ENCODE measurements at regions not wholly inside any gene's neighbourhood (a gene's known extent, or its start where the extent isn't known, plus 50 kb on each side); places are given as distances from the start of the nearest gene placed in this dataset.

- POLR2A ChIA-PET (ENCODE audit: unreplicated experiment): no interaction called here
- Histone ChIP-seq H4K91ac (ENCODE audit: insufficient read depth, low read depth, low read length) (no peak overlapping the region), H3K9ac (ENCODE audit: low read depth, low read length) (no peak overlapping the region), H3K9me3 (ENCODE audit: control insufficient read depth, insufficient read depth, low read length) (no peaks in the 10 kb centered on the region), H3K9me1 (ENCODE audit: insufficient read depth, low read length) (no peaks in the 10 kb centered on the region), H2BK15ac (ENCODE audit: low read depth, low read length) (no peak overlapping the region), H4K8ac (ENCODE audit: low read depth in 2 of 2, low read length in 2 of 2) (no peak overlapping the region), H4K20me1 (ENCODE audit: insufficient read depth, low read length) (no peaks in the 10 kb centered on the region), H2AK5ac (ENCODE audit: low read depth, low read length) (no peak overlapping the region), H3K4me2 (ENCODE audit: low read depth, low read length) (no peak overlapping the region), H3K27ac (ENCODE audit: insufficient read depth, low read length) (no peak overlapping the region), H3K27me3 (ENCODE audit: control insufficient read depth, insufficient read depth, low read length) (no peaks in the 10 kb centered on the region), H3K56ac (ENCODE audit: extremely low read depth, insufficient read depth, low read length) (no peak overlapping the region), H2AFZ (replicated peaks; ENCODE audit: low read length, poor library complexity) (no peak overlapping the region), H3K23ac (ENCODE audit: low read depth, low read length) (no peak overlapping the region), H2AK9ac (replicated peaks; ENCODE audit: low read depth, low read length, poor library complexity) (no peak overlapping the region), H2BK120ac (ENCODE audit: low read depth, low read length) (no peak overlapping the region), H3K79me1 (ENCODE audit: low read depth in 1 of 2, low read length in 2 of 2) (no peaks in the 10 kb centered on the region), H2BK5ac (ENCODE audit: low read depth, low read length, poor library complexity, severe bottlenecking) (no peak overlapping the region), H3K4me1 (ENCODE audit: control insufficient read depth, insufficient read depth, low read length) (no peaks in the 10 kb centered on the region), H4K5ac (ENCODE audit: low read depth, low read length) (no peak overlapping the region), H2BK20ac (ENCODE audit: low read depth, low read length) (no peak overlapping the region), H3K18ac (ENCODE audit: low read depth, low read length) (no peak overlapping the region), H3K36me3 (ENCODE audit: control insufficient read depth, insufficient read depth, low read length) (no peaks in the 10 kb centered on the region), H3K4me3 (ENCODE audit: insufficient read depth, low read depth, low read length) (no peak overlapping the region), H3K14ac (replicated peaks; ENCODE audit: low read depth, low read length) (no peak overlapping the region), H3K4ac (ENCODE audit: low read depth, low read length) (no peak overlapping the region)
- in situ Hi-C loops (cut with MboI; ENCODE audit: low sequenced_read_pairs) (no loop called here), intact Hi-C loops (cut with micrococcal nuclease) (no loop called here), dilution Hi-C loops (cut with HindIII; ENCODE audit: low sequenced_read_pairs, unreplicated experiment) (no loop called here)
- no peak for ATAC-seq (ENCODE audit: low read depth)
- BruUV-seq (replicated peaks): no TSS peak
- TF ChIP-seq RFX5 (IDR thresholded peaks at IDR 0.05; ENCODE audit: low read depth, low read length) (no peak), MAZ (IDR thresholded peaks at IDR 0.05; ENCODE audit: borderline replicate concordance, low read depth, low read length) (no peak), USF2 (IDR thresholded peaks at IDR 0.05; ENCODE audit: low read depth, low read length) (no peak), BHLHE40 (IDR thresholded peaks at IDR 0.05; ENCODE audit: low read depth, low read length) (no peak), RAD21 (IDR thresholded peaks at IDR 0.05; ENCODE audit: low read length) (no peak), CEBPB (IDR thresholded peaks at IDR 0.05; ENCODE audit: low read depth, low read length) (no peak), RCOR1 (IDR thresholded peaks at IDR 0.05; ENCODE audit: insufficient replicate concordance, low read length) (no peak), MAFK (IDR thresholded peaks at IDR 0.05; ENCODE audit: low read depth, low read length) (no peak), NFE2L2 (IDR thresholded peaks at IDR 0.05; ENCODE audit: low read depth, low read length) (no peak), POLR2A (IDR thresholded peaks at IDR 0.05; ENCODE audit: low read depth, low read length) (no peak), FOS (IDR thresholded peaks at IDR 0.05; ENCODE audit: low read depth, low read length) (no peak), MXI1 (IDR thresholded peaks at IDR 0.05; ENCODE audit: borderline replicate concordance, low read depth, low read length) (no peak), CHD1 (IDR thresholded peaks at IDR 0.05; ENCODE audit: low read depth, low read length) (no peak), SMC3 (IDR thresholded peaks at IDR 0.05; ENCODE audit: low read depth, low read length) (no peak), ELK1 (IDR thresholded peaks at IDR 0.05; ENCODE audit: borderline replicate concordance, low read depth, low read length) (no peak), CTCF (conservative IDR thresholded peaks at IDR 0.05; ENCODE audit: low read depth, low read length) (no peak)
- CTCF ChIA-PET: interaction anchor here (0.7 kb wide), 1 partner anchor 79 kb away, joined by 3 read pairs; no protein-coding TSS in a partner anchor
- no peak for DNase-seq
These were observed 1930.2 kb upstream of the PCDH20 start for GRCh38 chr13:63345835-63346234.
